ENCODE measurements at regions not wholly inside any gene's neighbourhood (a gene's known extent, or its start where the extent isn't known, plus 50 kb on each side); places are given as distances from the start of the nearest gene placed in this dataset.

- Histone ChIP-seq H3K4me2 (ENCODE audit: low read depth, low read length, poor library complexity, severe bottlenecking) (no peak overlapping the region), H3K36me3 (ENCODE audit: insufficient read depth, low read length) (no peaks in the 10 kb centered on the region), H4K20me1 (ENCODE audit: insufficient read depth, low read depth, low read length) (no peaks in the 10 kb centered on the region), H3K27me3 (ENCODE audit: low read length) (no peaks in the 10 kb centered on the region), H3K27ac (ENCODE audit: low read length) (no peak overlapping the region), H3K9me3 (ENCODE audit: low read length) (peaks cover 35% of the 10 kb centered on the region), H3K4me3 (ENCODE audit: low read length) (no peak overlapping the region), H3K79me2 (ENCODE audit: low read length) (no peaks in the 10 kb centered on the region), H3K9me2 (replicated peaks; ENCODE audit: insufficient read depth, low read length) (no peaks in the 10 kb centered on the region), H3K9ac (ENCODE audit: low read length) (no peak overlapping the region), H3K4me1 (ENCODE audit: low read length) (no peaks in the 10 kb centered on the region), H2AFZ (ENCODE audit: low read length) (no peak overlapping the region)
- no peak for DNase-seq
These were observed 244.2 kb upstream of the POM121L12 start for GRCh38 chr7:52791176-52791700.

GRCh38 chr7:52786174-52786573 lies 249.3 kb upstream of the POM121L12 start:
- Histone ChIP-seq H3K27me3 (ENCODE audit: low read length) (no peaks in the 10 kb centered on the region), H3K4me3 (ENCODE audit: low read length) (no peak overlapping the region), H3K36me3 (ENCODE audit: insufficient read depth, low read length) (no peaks in the 10 kb centered on the region), H3K9me3 (ENCODE audit: low read length) (peaks cover 35% of the 10 kb centered on the region), H4K20me1 (ENCODE audit: insufficient read depth, low read depth, low read length) (no peaks in the 10 kb centered on the region), H3K9ac (ENCODE audit: low read length) (no peak overlapping the region), H3K9me2 (replicated peaks; ENCODE audit: insufficient read depth, low read length) (no peaks in the 10 kb centered on the region; the same call in 1 of the 2 replicates), H3K4me2 (ENCODE audit: low read depth, low read length, poor library complexity, severe bottlenecking) (no peak overlapping the region), H3K4me1 (ENCODE audit: low read length) (no peaks in the 10 kb centered on the region), H3K27ac (ENCODE audit: low read length) (no peak overlapping the region), H3K79me2 (ENCODE audit: low read length) (no peaks in the 10 kb centered on the region), H2AFZ (ENCODE audit: low read length) (no peak overlapping the region)
- DNase-seq = no peak

DNA sequence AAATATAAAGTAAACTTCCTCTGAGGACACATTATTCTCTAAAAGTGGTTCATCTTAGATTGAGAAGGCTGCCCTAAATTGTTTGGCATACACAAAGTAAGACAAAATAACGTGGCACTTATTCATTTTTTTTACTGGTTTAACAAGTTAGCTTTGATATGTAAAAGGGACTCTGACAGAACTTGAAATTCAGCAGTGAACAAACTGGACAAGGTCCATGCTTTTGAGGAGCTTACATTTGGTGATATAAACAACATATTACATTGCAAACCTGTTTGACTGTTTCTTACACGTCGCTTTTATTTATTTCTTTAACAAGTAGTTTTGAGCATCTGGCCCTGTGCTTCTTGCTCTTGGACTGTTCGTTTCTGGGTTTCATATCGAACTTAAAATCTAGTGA lies 253.1 kb upstream of the POM121L12 start:
- Histone ChIP-seq H3K9me3 (ENCODE audit: low read length) (peaks cover 27% of the 10 kb centered on the region), H2AFZ (ENCODE audit: low read length) (no peak overlapping the region), H3K4me3 (ENCODE audit: low read length) (no peak overlapping the region), H3K36me3 (ENCODE audit: insufficient read depth, low read length) (no peaks in the 10 kb centered on the region), H3K27me3 (ENCODE audit: low read length) (no peaks in the 10 kb centered on the region), H3K4me2 (ENCODE audit: low read depth, low read length, poor library complexity, severe bottlenecking) (no peak overlapping the region), H3K79me2 (ENCODE audit: low read length) (no peaks in the 10 kb centered on the region), H4K20me1 (ENCODE audit: insufficient read depth, low read depth, low read length) (no peaks in the 10 kb centered on the region), H3K4me1 (ENCODE audit: low read length) (no peaks in the 10 kb centered on the region), H3K9me2 (replicated peaks; ENCODE audit: insufficient read depth, low read length) (no peaks in the 10 kb centered on the region; the same call in 1 of the 2 replicates), H3K27ac (ENCODE audit: low read length) (no peak overlapping the region), H3K9ac (ENCODE audit: low read length) (no peak overlapping the region)
- DNase-seq = no peak

GRCh38 chr7:52781250-52781649 lies 254.2 kb upstream of the POM121L12 start:
- Histone ChIP-seq H4K20me1 (ENCODE audit: insufficient read depth, low read depth, low read length) (no peaks in the 10 kb centered on the region), H3K36me3 (ENCODE audit: insufficient read depth, low read length) (no peaks in the 10 kb centered on the region), H3K79me2 (ENCODE audit: low read length) (no peaks in the 10 kb centered on the region), H3K27ac (ENCODE audit: low read length) (no peak overlapping the region), H3K4me3 (ENCODE audit: low read length) (no peak overlapping the region), H3K9me3 (ENCODE audit: low read length) (peaks cover 32% of the 10 kb centered on the region), H3K27me3 (ENCODE audit: low read length) (no peaks in the 10 kb centered on the region), H3K9me2 (replicated peaks; ENCODE audit: insufficient read depth, low read length) (no peaks in the 10 kb centered on the region; the same call in 1 of the 2 replicates), H3K4me1 (ENCODE audit: low read length) (no peaks in the 10 kb centered on the region), H3K9ac (ENCODE audit: low read length) (no peak overlapping the region), H2AFZ (ENCODE audit: low read length) (no peak overlapping the region), H3K4me2 (ENCODE audit: low read depth, low read length, poor library complexity, severe bottlenecking) (no peak overlapping the region)
- no peak for DNase-seq

DNA sequence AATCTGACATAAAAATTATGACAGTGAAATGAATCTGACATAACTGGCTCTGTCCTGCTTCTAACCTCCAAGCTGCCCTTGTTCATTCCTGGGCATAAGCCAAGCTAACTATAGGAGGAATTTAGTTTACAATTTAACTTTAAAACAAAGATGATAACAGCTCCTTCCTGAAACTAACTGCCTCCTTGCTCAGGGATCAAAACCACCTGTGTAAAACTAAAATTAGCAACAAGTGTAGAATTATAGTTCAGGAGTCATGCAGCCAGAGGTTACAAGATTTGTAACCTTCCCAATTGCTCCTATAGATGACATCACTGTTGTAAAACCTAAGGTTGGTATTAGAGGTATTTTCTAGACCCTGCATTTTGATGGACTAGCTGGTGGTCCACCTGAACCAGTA lies 256.4 kb upstream of the POM121L12 start:
- no peak overlapping the region for H3K27ac ChIP-seq (ENCODE audit: low read length)
- H3K9ac ChIP-seq (ENCODE audit: low read length) = no peak overlapping the region
- no peaks in the 10 kb centered on the region for H4K20me1 ChIP-seq (ENCODE audit: insufficient read depth, low read depth, low read length)
- no peaks in the 10 kb centered on the region for H3K79me2 ChIP-seq (ENCODE audit: low read length)
- H3K4me2 ChIP-seq (ENCODE audit: low read depth, low read length, poor library complexity, severe bottlenecking) = no peak overlapping the region
- no peaks in the 10 kb centered on the region for H3K4me1 ChIP-seq (ENCODE audit: low read length)
- H3K36me3 ChIP-seq (ENCODE audit: insufficient read depth, low read length) = no peaks in the 10 kb centered on the region
- H3K9me3 ChIP-seq (ENCODE audit: low read length) = peaks cover 39% of the 10 kb centered on the region
- H3K4me3 ChIP-seq (ENCODE audit: low read length) = no peak overlapping the region
- H3K27me3 ChIP-seq (ENCODE audit: low read length) = no peaks in the 10 kb centered on the region
- no peaks in the 10 kb centered on the region; the same call in 1 of the 2 replicates for H3K9me2 ChIP-seq (replicated peaks; ENCODE audit: insufficient read depth, low read length)
- H2AFZ ChIP-seq (ENCODE audit: low read length) = no peak overlapping the region
- no peak for DNase-seq

GRCh38 chr7:52777051-52777822 lies 258.2 kb upstream of the POM121L12 start:
- no peaks in the 10 kb centered on the region for H3K36me3 ChIP-seq (ENCODE audit: insufficient read depth, low read length)
- H3K27ac ChIP-seq (ENCODE audit: low read length) = no peak overlapping the region

GRCh38 chr7:52775876-52776275 lies 259.6 kb upstream of the POM121L12 start:
- H2AFZ ChIP-seq (ENCODE audit: low read length) = no peak overlapping the region
- H3K79me2 ChIP-seq (ENCODE audit: low read length) = no peaks in the 10 kb centered on the region
- H3K9me2 ChIP-seq (replicated peaks; ENCODE audit: insufficient read depth, low read length) = no peaks in the 10 kb centered on the region
- no peaks in the 10 kb centered on the region for H3K4me1 ChIP-seq (ENCODE audit: low read length)
- peaks cover 35% of the 10 kb centered on the region for H3K9me3 ChIP-seq (ENCODE audit: low read length)
- H3K9ac ChIP-seq (ENCODE audit: low read length) = no peak overlapping the region
- H3K4me3 ChIP-seq (ENCODE audit: low read length) = no peak overlapping the region
- H3K27ac ChIP-seq (ENCODE audit: low read length) = no peak overlapping the region
- H3K36me3 ChIP-seq (ENCODE audit: insufficient read depth, low read length) = no peaks in the 10 kb centered on the region
- DNase-seq = no peak
- no peak overlapping the region for H3K4me2 ChIP-seq (ENCODE audit: low read depth, low read length, poor library complexity, severe bottlenecking)
- H3K27me3 ChIP-seq (ENCODE audit: low read length) = no peaks in the 10 kb centered on the region
- no peaks in the 10 kb centered on the region for H4K20me1 ChIP-seq (ENCODE audit: insufficient read depth, low read depth, low read length)

More at GRCh38 chr7:52777051-52777822, 258.2 kb upstream of the POM121L12 start:
- Histone ChIP-seq H3K79me2 (ENCODE audit: low read length) (no peaks in the 10 kb centered on the region), H3K4me1 (ENCODE audit: low read length) (no peaks in the 10 kb centered on the region), H3K4me2 (ENCODE audit: low read depth, low read length, poor library complexity, severe bottlenecking) (no peak overlapping the region), H3K9ac (ENCODE audit: low read length) (no peak overlapping the region), H3K4me3 (ENCODE audit: low read length) (no peak overlapping the region), H3K27me3 (ENCODE audit: low read length) (no peaks in the 10 kb centered on the region), H3K9me2 (replicated peaks; ENCODE audit: insufficient read depth, low read length) (no peaks in the 10 kb centered on the region), H2AFZ (ENCODE audit: low read length) (no peak overlapping the region), H3K9me3 (ENCODE audit: low read length) (peaks cover 32% of the 10 kb centered on the region), H4K20me1 (ENCODE audit: insufficient read depth, low read depth, low read length) (no peaks in the 10 kb centered on the region)
- DNase-seq = no peak

GRCh38 chr7:52771177-52771576 lies 264.3 kb upstream of the POM121L12 start:
- H4K20me1 ChIP-seq (ENCODE audit: insufficient read depth, low read depth, low read length) = no peaks in the 10 kb centered on the region
- H3K9me2 ChIP-seq (replicated peaks; ENCODE audit: insufficient read depth, low read length) = no peaks in the 10 kb centered on the region
- no peak overlapping the region for H3K27ac ChIP-seq (ENCODE audit: low read length)
- no peaks in the 10 kb centered on the region for H3K36me3 ChIP-seq (ENCODE audit: insufficient read depth, low read length)
- no peak overlapping the region for H2AFZ ChIP-seq (ENCODE audit: low read length)
- H3K9me3 ChIP-seq (ENCODE audit: low read length) = peaks cover 26% of the 10 kb centered on the region; the same call in 1 of the 2 replicates
- no peaks in the 10 kb centered on the region for H3K27me3 ChIP-seq (ENCODE audit: low read length)
- H3K4me3 ChIP-seq (ENCODE audit: low read length) = no peak overlapping the region
- no peaks in the 10 kb centered on the region for H3K4me1 ChIP-seq (ENCODE audit: low read length)
- no peak overlapping the region for H3K4me2 ChIP-seq (ENCODE audit: low read depth, low read length, poor library complexity, severe bottlenecking)
- no peaks in the 10 kb centered on the region for H3K79me2 ChIP-seq (ENCODE audit: low read length)
- H3K9ac ChIP-seq (ENCODE audit: low read length) = no peak overlapping the region
- DNase-seq = no peak

All from Karpas-422 (cell line).